Activated B cell treated with CpG ODN at 0.5 μM for 24 hours (primary cell): ENCODE measurements at regions not wholly inside any gene's neighbourhood (a gene's known extent, or its start where the extent isn't known, plus 50 kb on each side); places are given as distances from the start of the nearest gene placed in this dataset.
A peak's percentile ranks its signal among the peaks of the same experiment; 100 is the strongest.

Experiments used
- ATAC-seq: fragments of 200-7000 bp; cut with Tn5 transposase; one replicate; pipeline ENCODE4 v1.10.0; 2021; ENCODE audit warnings: low read depth, mild to moderate bottlenecking, moderate library complexity
- CTCF ChIA-PET: fragments of 350-600 bp; sonication (Branson Sonifier 250); formaldehyde crosslinking; loops from one replicate; lab custom pipeline; 2021; ENCODE audit warnings: antibody characterized with exemption; lab: Charles Lee
- POLR2A ChIA-PET: fragments of 350-600 bp; sonication (Branson Sonifier 250); formaldehyde crosslinking; loops from one replicate; lab custom pipeline; 2021; ENCODE audit warnings: antibody characterized with exemption; lab: Charles Lee
- DNase-seq: peaks from one replicate; pipeline ENCODE4 v3.0.0; 2022
- H3K27ac Mint-ChIP-seq: one replicate; pipeline ENCODE4 v1.8.0; 2020; ENCODE audit warnings: mixed read lengths
- H3K27me3 Mint-ChIP-seq: one replicate; pipeline ENCODE4 v1.8.0; 2021; ENCODE audit warnings: mixed read lengths
- H3K36me3 Mint-ChIP-seq: one replicate; pipeline ENCODE4 v1.8.0; 2021; ENCODE audit warnings: low read depth, mixed read lengths
- H3K4me1 Mint-ChIP-seq: one replicate; pipeline ENCODE4 v1.8.0; 2021; ENCODE audit warnings: mixed read lengths
- H3K4me3 Mint-ChIP-seq: one replicate; pipeline ENCODE4 v1.8.0; 2020; ENCODE audit warnings: mild to moderate bottlenecking, mixed read lengths
- H3K9me3 Mint-ChIP-seq: one replicate; pipeline ENCODE4 v1.8.0; 2020; ENCODE audit warnings: mixed read lengths
- intact Hi-C: fragments of 100-400 bp; cut with micrococcal nuclease; formaldehyde crosslinking; loops from one replicate; pipeline ENCODE4 v1.15.1; 2024
- TF ChIP-seq, protein P1 (sequence below): fragments of 200-600 bp; IDR thresholded peaks from one replicate; pipeline ENCODE4 v1.8.0; 2022; ENCODE audit warnings: antibody characterized with exemption, mild to moderate bottlenecking

DNA sequence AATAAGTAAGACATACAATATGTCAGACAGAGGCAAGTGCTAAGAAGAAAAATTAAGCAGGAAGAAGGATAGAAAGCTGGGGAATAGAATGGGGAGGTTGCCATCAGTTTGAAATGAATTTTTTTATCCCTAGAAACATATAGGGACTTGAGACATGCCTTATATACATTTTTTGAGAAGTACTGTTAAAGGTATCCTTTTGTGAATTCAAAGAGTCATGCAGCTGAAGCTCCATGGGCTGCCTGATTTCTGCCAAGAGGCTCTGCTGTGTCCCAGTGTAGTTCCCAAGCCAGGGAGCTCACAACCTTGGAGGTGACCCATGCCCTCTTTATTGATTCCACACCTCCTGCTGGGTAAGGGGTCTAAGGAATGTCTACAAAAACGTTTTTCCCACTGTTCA is 564.6 kb upstream of the DIPK2B start:
- H3K4me1 Mint-ChIP-seq: peaks cover 62% of the 10 kb centered on the region
- DNase-seq (no peak), ATAC-seq (no peak)
- ChIA-PET POLR2A (no interaction called here), CTCF (no interaction called here)
- no peaks in the 10 kb centered on the region for H3K27me3 Mint-ChIP-seq
- H3K36me3 Mint-ChIP-seq: peaks cover 15% of the 10 kb centered on the region
- peak overlapping the region; percentile 13 for H3K27ac Mint-ChIP-seq
- intact Hi-C loops: no loop called here
- H3K9me3 Mint-ChIP-seq: no peaks in the 10 kb centered on the region
- TF ChIP-seq, protein P1, sequence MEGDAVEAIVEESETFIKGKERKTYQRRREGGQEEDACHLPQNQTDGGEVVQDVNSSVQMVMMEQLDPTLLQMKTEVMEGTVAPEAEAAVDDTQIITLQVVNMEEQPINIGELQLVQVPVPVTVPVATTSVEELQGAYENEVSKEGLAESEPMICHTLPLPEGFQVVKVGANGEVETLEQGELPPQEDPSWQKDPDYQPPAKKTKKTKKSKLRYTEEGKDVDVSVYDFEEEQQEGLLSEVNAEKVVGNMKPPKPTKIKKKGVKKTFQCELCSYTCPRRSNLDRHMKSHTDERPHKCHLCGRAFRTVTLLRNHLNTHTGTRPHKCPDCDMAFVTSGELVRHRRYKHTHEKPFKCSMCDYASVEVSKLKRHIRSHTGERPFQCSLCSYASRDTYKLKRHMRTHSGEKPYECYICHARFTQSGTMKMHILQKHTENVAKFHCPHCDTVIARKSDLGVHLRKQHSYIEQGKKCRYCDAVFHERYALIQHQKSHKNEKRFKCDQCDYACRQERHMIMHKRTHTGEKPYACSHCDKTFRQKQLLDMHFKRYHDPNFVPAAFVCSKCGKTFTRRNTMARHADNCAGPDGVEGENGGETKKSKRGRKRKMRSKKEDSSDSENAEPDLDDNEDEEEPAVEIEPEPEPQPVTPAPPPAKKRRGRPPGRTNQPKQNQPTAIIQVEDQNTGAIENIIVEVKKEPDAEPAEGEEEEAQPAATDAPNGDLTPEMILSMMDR: no peak
- H3K4me3 Mint-ChIP-seq: peak overlapping the region; percentile 55

DNA sequence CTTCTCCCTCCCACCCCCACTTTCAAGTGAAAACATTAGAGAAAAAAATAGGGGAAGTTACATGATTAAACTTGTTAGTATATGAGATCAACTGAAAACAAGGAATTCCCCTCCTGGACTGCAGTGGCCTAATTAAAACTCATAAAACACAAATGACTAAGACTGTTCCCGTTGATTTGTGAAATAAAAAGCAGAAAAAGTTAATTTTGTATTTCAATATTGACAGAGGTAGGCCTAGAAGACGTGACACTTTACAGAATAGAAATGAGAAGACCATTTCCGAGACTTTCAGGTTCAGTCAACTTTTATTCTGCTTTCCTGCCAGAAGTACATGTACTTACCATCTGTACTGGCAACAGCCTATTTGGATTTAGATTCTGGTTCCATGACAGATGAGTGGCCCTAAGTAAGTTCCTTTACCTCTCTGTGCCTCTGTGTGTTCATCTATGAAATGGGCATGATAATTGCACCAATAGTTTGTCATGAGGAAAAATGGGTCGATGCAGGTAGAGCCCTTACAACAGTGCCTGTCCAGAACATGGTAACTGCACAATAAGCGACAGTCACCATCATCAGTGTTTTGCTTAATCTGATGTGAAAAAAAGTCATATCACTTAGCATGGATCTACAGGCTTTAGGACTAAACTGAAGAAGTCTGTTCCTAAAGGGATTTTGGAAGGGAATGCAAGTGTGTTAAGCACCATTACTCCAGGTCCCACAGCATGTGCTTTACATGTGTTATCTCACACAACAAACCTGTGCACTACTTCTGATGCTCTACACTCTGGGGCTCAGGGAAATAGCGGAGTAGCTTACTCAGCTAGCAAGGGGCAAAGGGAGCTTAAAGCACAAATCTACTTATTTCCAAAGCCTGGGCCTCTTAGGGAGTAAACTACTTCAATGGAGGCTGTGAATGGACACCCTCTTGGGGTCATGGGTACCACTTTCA is 562.3 kb upstream of the DIPK2B start:
- peaks cover 19% of the 10 kb centered on the region for H3K36me3 Mint-ChIP-seq
- peak overlapping the region; percentile 79 for H3K27ac Mint-ChIP-seq

DNA sequence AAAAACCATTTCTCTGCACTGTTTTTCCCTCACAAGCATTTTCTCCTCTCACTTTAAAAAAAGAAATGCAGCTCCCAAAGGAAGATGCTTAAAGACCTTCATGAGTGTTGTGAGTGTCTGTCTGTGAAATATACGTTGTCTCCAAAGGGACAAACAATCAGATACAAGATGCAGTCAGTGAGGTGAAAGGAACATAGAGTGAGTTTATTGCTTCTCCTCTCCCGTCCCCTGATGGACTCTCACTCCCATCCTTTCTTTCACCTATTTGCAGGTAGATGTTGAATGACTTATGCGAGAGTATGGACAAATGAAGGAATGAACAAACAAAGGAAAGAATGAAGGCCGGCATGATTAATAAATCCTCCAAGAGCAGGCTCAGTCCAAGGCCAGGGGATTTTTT is 561.2 kb upstream of the DIPK2B start:
- intact Hi-C loops: loop anchor here (1.0 kb wide), 2 partner anchors 8 to 9 kb away; no protein-coding TSS in a partner anchor
- ATAC-seq: no peak
- ChIA-PET CTCF (no interaction called here), POLR2A (no interaction called here)
- TF ChIP-seq, protein P1: no peak
- no peaks in the 10 kb centered on the region for H3K9me3 Mint-ChIP-seq
- H3K27ac Mint-ChIP-seq: peak overlapping the region; percentile 79
- H3K36me3 Mint-ChIP-seq: peaks cover 18% of the 10 kb centered on the region
- H3K4me3 Mint-ChIP-seq: peak overlapping the region; percentile 17
- DNase-seq: no peak
- H3K4me1 Mint-ChIP-seq: peaks cover 81% of the 10 kb centered on the region
- H3K27me3 Mint-ChIP-seq: no peaks in the 10 kb centered on the region

More for the DNA sequence above, 562.3 kb upstream of the DIPK2B start:
- POLR2A ChIA-PET: interaction anchor here (1.1 to 1.2 kb wide), 2 partner anchors 18 to 53 kb away, joined by 3 to 4 read pairs; no protein-coding TSS in a partner anchor
- DNase-seq: no peak
- TF ChIP-seq, protein P1: no peak
- Mint-ChIP-seq H3K4me3 (peak overlapping the region; percentile 67), H3K27me3 (no peaks in the 10 kb centered on the region), H3K9me3 (no peaks in the 10 kb centered on the region), H3K4me1 (peaks cover 80% of the 10 kb centered on the region)
- peak; percentile 46 for ATAC-seq
- CTCF ChIA-PET: no interaction called here
- intact Hi-C loops: loop anchor here (1.0 kb wide), 2 partner anchors 7 to 10 kb away; no protein-coding TSS in a partner anchor

DNA sequence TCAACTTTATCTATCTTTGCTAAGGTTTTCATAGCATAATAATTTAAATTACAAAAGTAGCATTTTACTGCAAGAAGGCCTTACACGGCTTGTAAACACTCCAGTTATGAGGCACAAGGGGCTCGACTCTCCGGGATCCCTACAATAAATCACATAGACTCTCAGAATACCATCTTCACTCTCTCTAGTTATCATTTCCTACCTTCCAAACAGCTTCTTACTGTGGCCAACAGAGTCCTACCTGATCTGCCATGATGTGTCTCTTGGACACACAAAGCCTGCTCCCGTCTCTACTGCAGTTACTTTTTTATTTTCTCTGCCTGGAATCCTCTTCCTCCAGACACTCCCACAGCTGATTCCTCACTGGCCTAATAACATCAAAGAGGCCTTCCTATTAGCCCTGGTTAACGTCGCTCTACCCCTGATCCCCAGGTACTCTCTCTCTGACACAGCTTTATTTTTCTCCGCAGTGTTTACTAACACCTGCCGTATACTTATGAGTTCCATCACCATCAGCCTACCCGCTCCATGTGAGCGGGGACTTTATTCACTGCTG is 559.6 kb upstream of the DIPK2B start:
- no peaks in the 10 kb centered on the region for H3K9me3 Mint-ChIP-seq

More for the DNA sequence above, 559.6 kb upstream of the DIPK2B start:
- Mint-ChIP-seq H3K4me3 (peak overlapping the region; percentile 57), H3K27me3 (no peaks in the 10 kb centered on the region), H3K4me1 (peaks cover 83% of the 10 kb centered on the region), H3K36me3 (peaks cover 19% of the 10 kb centered on the region), H3K27ac (peak overlapping the region; percentile 97)
- no peak for ATAC-seq
- ChIA-PET CTCF (no interaction called here), POLR2A (interaction anchor here (1.5 to 3.8 kb wide), 2 partner anchors 10 to 50 kb away, joined by 4 to 85 read pairs; no protein-coding TSS in a partner anchor)
- DNase-seq: no peak
- TF ChIP-seq, protein P1: no peak
- intact Hi-C loops: no loop called here
